Progenitor cell of endocrine pancreas (in vitro differentiated cells): ENCODE measurements at regions not wholly inside any gene's neighbourhood (a gene's known extent, or its start where the extent isn't known, plus 50 kb on each side); places are given as distances from the start of the nearest gene placed in this dataset.

Experiments
- DNase-seq: peaks from one replicate; pipeline ENCODE4 v3.0.0; 2021; ENCODE audit warnings: low spot score; ENCODE audit not compliant: unreplicated experiment
- H3K27ac Mint-ChIP-seq: 2 replicates; pipeline ENCODE4 v1.8.0; 2021; ENCODE audit warnings: mild to moderate bottlenecking, moderate library complexity, mixed read lengths
- H3K27me3 Mint-ChIP-seq: 2 replicates; pipeline ENCODE4 v1.8.0; 2021; ENCODE audit warnings: mixed read lengths
- H3K36me3 Mint-ChIP-seq: 2 replicates; pipeline ENCODE4 v1.8.0; 2022; ENCODE audit warnings: mixed read lengths; ENCODE audit not compliant: insufficient read depth
- H3K4me1 Mint-ChIP-seq: 2 replicates; pipeline ENCODE4 v1.8.0; 2021; ENCODE audit warnings: low read depth, mixed read lengths
- H3K4me3 Mint-ChIP-seq: 2 replicates; pipeline ENCODE4 v1.8.0; 2021; ENCODE audit warnings: low read depth, mild to moderate bottlenecking, moderate library complexity, mixed read lengths
- H3K9me3 Mint-ChIP-seq: 2 replicates; pipeline ENCODE4 v1.8.0; 2021; ENCODE audit warnings: low read depth, mixed read lengths
- CTCF ChIP-seq: fragments of 200-600 bp; sonication (generic); IDR thresholded peaks from one replicate; pipeline ENCODE4 v1.5.0; 2021; ENCODE audit warnings: antibody characterized with exemption, mild to moderate bottlenecking; ENCODE audit not compliant: unreplicated experiment

DNA sequence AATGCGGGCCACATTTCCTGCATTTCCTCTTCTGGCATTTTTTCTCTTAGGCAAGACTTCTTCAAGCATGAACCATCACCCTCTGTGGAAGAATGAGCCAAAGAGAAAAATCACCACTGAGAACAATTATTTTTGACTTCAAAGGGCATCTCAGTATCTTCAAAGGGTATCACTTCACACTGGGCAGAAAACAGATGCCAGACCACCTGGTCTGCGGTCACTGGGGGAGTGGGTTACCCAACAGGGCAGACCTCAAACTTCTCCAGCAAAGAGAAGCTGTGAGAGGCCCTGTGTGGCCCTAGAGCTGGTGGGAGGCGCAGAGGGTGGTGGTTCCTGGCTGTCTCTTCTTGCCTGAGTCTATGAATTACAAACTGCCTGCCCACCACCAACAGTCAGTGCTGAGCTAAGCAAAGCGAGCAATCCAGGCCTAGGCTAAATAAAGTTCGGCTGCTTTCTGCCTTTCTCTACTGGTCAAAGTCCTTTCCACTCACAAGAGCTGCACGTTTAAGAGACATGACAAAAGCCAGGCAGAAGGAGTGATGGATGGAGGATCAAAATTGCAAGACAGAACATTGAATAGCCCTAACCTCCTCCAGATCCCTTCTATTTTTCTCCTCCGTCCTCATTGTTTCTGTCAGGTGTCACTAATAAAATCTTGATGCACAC, 602.7 kb upstream of the CDH5 start:
- no peaks in the 10 kb centered on the region for H3K27me3 Mint-ChIP-seq
- no peak for TF ChIP-seq CTCF
- no peaks in the 10 kb centered on the region for H3K36me3 Mint-ChIP-seq
- peaks cover 13% of the 10 kb centered on the region for H3K4me1 Mint-ChIP-seq
- no peak overlapping the region for H3K4me3 Mint-ChIP-seq
- no peaks in the 10 kb centered on the region for H3K9me3 Mint-ChIP-seq
- H3K27ac Mint-ChIP-seq: no peak overlapping the region
- DNase-seq: no peak

- no peaks in the 10 kb centered on the region for H3K27me3 Mint-ChIP-seq
- no peak for TF ChIP-seq CTCF
- peak overlapping the region; percentile 37 for H3K27ac Mint-ChIP-seq
- DNase-seq: no peak
- H3K4me3 Mint-ChIP-seq: no peak overlapping the region
- no peaks in the 10 kb centered on the region for H3K9me3 Mint-ChIP-seq
- peaks cover 22% of the 10 kb centered on the region for H3K4me1 Mint-ChIP-seq
- no peaks in the 10 kb centered on the region for H3K36me3 Mint-ChIP-seq
These were observed 605.6 kb upstream of the CDH5 start for GRCh38 chr16:65760874-65761273.

- DNase-seq: no peak
- H3K36me3 Mint-ChIP-seq: no peaks in the 10 kb centered on the region
- H3K27me3 Mint-ChIP-seq: no peaks in the 10 kb centered on the region
- no peak for TF ChIP-seq CTCF
- no peaks in the 10 kb centered on the region for H3K9me3 Mint-ChIP-seq
- peaks cover 18% of the 10 kb centered on the region for H3K4me1 Mint-ChIP-seq
- no peak overlapping the region for H3K27ac Mint-ChIP-seq
- no peak overlapping the region for H3K4me3 Mint-ChIP-seq
These were observed 607.9 kb upstream of the CDH5 start for GRCh38 chr16:65758620-65759019.

DNA sequence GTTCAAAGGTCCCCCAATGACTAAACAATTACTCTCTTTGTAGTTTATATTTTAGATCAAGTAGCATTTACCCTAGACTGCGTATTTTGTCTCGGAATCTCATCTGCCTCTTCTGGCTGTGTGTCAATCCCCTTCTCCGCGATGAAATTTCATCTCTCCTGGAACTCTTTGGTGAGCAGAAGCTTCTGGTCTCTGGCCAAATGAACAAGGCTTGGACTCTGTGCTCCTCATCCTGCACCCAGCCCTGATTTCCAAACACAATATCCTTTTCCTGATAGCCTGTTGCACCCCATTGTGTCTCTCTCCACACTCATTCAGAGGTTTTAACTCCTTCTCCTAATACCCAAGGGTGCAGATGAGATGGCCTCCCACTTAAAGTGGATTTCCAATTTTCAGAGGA, 609.4 kb upstream of the CDH5 start:
- Mint-ChIP-seq H3K4me3 (no peak overlapping the region), H3K27ac (no peak overlapping the region), H3K36me3 (no peaks in the 10 kb centered on the region), H3K27me3 (peaks cover 5% of the 10 kb centered on the region), H3K9me3 (no peaks in the 10 kb centered on the region), H3K4me1 (peaks cover 18% of the 10 kb centered on the region)
- DNase-seq: no peak
- TF ChIP-seq CTCF: no peak

DNA sequence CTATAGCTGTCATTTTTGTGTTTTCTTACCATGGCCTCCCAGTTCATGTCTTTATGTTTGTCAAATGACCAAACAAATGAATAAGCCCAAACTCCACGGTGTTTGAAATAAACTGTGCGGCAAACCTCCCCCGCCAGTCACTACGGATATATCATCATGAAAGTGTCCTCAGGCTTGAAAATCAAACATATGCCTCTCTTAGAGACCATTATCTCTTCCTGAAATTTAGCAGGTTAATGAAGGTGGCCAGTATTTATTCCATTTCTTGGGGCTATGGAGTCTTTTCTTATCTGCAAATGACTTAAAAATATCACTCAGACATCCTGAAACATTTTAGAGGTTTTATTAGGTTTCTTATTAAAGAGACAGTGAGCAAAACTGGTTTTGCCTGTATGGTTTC, 610.3 kb upstream of the CDH5 start:
- Mint-ChIP-seq H3K36me3 (no peaks in the 10 kb centered on the region), H3K27me3 (peaks cover 5% of the 10 kb centered on the region), H3K27ac (no peak overlapping the region), H3K4me1 (peaks cover 16% of the 10 kb centered on the region), H3K9me3 (no peaks in the 10 kb centered on the region), H3K4me3 (no peak overlapping the region)
- DNase-seq: no peak
- TF ChIP-seq CTCF: no peak
